ENCODE measurements at regions not wholly inside any gene's neighbourhood (a gene's known extent, or its start where the extent isn't known, plus 50 kb on each side); places are given as distances from the start of the nearest gene placed in this dataset.

GRCh38 chr9:101957705-101958104 lies 219.3 kb upstream of the GRIN3A start:
- Histone ChIP-seq H3K4me2 (ENCODE audit: extremely low read depth, insufficient read depth, low read length) (no peak overlapping the region), H3K36me3 (ENCODE audit: control insufficient read depth, insufficient read depth, low read length) (no peaks in the 10 kb centered on the region), H3K9ac (ENCODE audit: insufficient read depth, low read length) (no peak overlapping the region), H3K9me3 (ENCODE audit: control insufficient read depth, insufficient read depth, low read depth, low read length) (no peaks in the 10 kb centered on the region), H3K4me3 (replicated peaks in 1 of 4; ENCODE audit: control extremely low read depth in 1 of 4, insufficient read depth in 1 of 4, low read depth in 3 of 4, low read length in 4 of 4) (no peak overlapping the region), H4K20me1 (ENCODE audit: control insufficient read depth, extremely low read depth, insufficient read depth, low read length) (no peaks in the 10 kb centered on the region), H3K4me1 (ENCODE audit: control insufficient read depth, extremely low read depth, insufficient read depth, low read length) (no peaks in the 10 kb centered on the region), H3K79me2 (ENCODE audit: control insufficient read depth, insufficient read depth, low read length) (no peaks in the 10 kb centered on the region), H3K27ac (ENCODE audit: insufficient read depth, low read length) (no peak overlapping the region), H3K27me3 (ENCODE audit: control insufficient read depth, insufficient read depth, low read length) (no peaks in the 10 kb centered on the region), H2AFZ (ENCODE audit: low read length) (no peak overlapping the region)
- DNase-seq (ENCODE audit: low read depth in 2 of 2) = no peak
- TF ChIP-seq EZH2 (IDR thresholded peaks at IDR 0.05; ENCODE audit: low read length, missing control alignments) = no peak
- TF ChIP-seq, protein P1, sequence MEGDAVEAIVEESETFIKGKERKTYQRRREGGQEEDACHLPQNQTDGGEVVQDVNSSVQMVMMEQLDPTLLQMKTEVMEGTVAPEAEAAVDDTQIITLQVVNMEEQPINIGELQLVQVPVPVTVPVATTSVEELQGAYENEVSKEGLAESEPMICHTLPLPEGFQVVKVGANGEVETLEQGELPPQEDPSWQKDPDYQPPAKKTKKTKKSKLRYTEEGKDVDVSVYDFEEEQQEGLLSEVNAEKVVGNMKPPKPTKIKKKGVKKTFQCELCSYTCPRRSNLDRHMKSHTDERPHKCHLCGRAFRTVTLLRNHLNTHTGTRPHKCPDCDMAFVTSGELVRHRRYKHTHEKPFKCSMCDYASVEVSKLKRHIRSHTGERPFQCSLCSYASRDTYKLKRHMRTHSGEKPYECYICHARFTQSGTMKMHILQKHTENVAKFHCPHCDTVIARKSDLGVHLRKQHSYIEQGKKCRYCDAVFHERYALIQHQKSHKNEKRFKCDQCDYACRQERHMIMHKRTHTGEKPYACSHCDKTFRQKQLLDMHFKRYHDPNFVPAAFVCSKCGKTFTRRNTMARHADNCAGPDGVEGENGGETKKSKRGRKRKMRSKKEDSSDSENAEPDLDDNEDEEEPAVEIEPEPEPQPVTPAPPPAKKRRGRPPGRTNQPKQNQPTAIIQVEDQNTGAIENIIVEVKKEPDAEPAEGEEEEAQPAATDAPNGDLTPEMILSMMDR (conservative IDR thresholded peaks at IDR 0.05 in 1 of 2, IDR thresholded peaks at IDR 0.05 in 1 of 2; ENCODE audit: low read depth in 1 of 2, low read length in 2 of 2) = no peak

DNA sequence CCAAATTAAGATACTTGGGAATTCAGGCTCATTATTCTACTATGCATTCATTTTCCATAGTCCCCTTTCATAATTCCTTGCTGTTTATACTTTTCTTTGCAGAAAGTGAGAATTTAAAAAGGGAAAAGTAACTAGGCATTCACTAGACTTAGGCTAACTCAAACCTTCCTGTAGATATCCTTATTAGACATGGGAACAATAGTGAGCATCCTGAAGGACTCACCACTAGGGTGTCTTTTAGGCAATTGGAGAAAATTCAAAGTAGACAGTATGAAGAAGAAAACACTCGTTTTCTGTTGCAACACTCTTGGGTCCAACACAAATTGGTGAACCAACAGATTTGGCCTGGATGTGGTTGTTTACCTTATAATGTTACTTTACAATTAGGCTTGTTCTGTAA lies 213.2 kb upstream of the GRIN3A start:
- H3K36me3 ChIP-seq (ENCODE audit: control insufficient read depth, insufficient read depth, low read length) = no peaks in the 10 kb centered on the region
- H3K27ac ChIP-seq (ENCODE audit: insufficient read depth, low read length) = no peak overlapping the region
- H3K4me3 ChIP-seq (replicated peaks in 1 of 4; ENCODE audit: control extremely low read depth in 1 of 4, insufficient read depth in 1 of 4, low read depth in 3 of 4, low read length in 4 of 4) = no peak overlapping the region
- H3K4me1 ChIP-seq (ENCODE audit: control insufficient read depth, extremely low read depth, insufficient read depth, low read length) = no peaks in the 10 kb centered on the region
- DNase-seq (ENCODE audit: low read depth in 2 of 2) = no peak
- no peak overlapping the region for H3K4me2 ChIP-seq (ENCODE audit: extremely low read depth, insufficient read depth, low read length)
- H3K9ac ChIP-seq (ENCODE audit: insufficient read depth, low read length) = no peak overlapping the region
- TF ChIP-seq, protein P1 (conservative IDR thresholded peaks at IDR 0.05 in 1 of 2, IDR thresholded peaks at IDR 0.05 in 1 of 2; ENCODE audit: low read depth in 1 of 2, low read length in 2 of 2) = no peak
- no peaks in the 10 kb centered on the region for H3K27me3 ChIP-seq (ENCODE audit: control insufficient read depth, insufficient read depth, low read length)
- no peaks in the 10 kb centered on the region for H4K20me1 ChIP-seq (ENCODE audit: control insufficient read depth, extremely low read depth, insufficient read depth, low read length)
- H3K9me3 ChIP-seq (ENCODE audit: control insufficient read depth, insufficient read depth, low read depth, low read length) = no peaks in the 10 kb centered on the region
- H3K79me2 ChIP-seq (ENCODE audit: control insufficient read depth, insufficient read depth, low read length) = no peaks in the 10 kb centered on the region
- H2AFZ ChIP-seq (ENCODE audit: low read length) = no peak overlapping the region

DNA sequence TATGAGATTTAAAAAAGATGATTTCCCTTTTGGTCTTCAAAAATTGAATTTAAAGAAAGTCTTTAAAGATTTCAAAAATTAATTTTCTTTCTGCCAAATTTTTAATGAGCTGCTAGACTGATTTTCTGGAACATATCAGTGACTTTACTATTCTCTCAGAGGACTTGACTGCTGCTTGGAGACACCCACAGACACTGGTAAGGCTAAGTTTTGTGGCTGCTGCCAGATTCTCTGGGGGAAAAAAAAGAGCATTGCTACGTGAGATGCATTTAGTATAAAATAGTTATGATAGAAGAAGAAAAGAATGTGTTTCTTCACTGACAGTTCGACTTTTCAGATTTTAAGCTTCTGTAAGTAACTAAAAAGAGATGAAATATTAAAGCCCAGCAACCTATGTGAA lies 193.3 kb upstream of the GRIN3A start:
- Histone ChIP-seq H3K36me3 (ENCODE audit: control insufficient read depth, insufficient read depth, low read length) (no peaks in the 10 kb centered on the region), H3K79me2 (ENCODE audit: control insufficient read depth, insufficient read depth, low read length) (no peaks in the 10 kb centered on the region), H3K9ac (ENCODE audit: insufficient read depth, low read length) (no peak overlapping the region), H4K20me1 (ENCODE audit: control insufficient read depth, extremely low read depth, insufficient read depth, low read length) (no peaks in the 10 kb centered on the region), H3K4me1 (ENCODE audit: control insufficient read depth, extremely low read depth, insufficient read depth, low read length) (no peaks in the 10 kb centered on the region), H3K4me2 (ENCODE audit: extremely low read depth, insufficient read depth, low read length) (no peak overlapping the region), H3K27ac (ENCODE audit: insufficient read depth, low read length) (no peak overlapping the region), H2AFZ (ENCODE audit: low read length) (no peak overlapping the region), H3K27me3 (ENCODE audit: control insufficient read depth, insufficient read depth, low read length) (no peaks in the 10 kb centered on the region), H3K4me3 (replicated peaks in 1 of 4; ENCODE audit: control extremely low read depth in 1 of 4, insufficient read depth in 1 of 4, low read depth in 3 of 4, low read length in 4 of 4) (no peak overlapping the region), H3K9me3 (ENCODE audit: control insufficient read depth, insufficient read depth, low read depth, low read length) (no peaks in the 10 kb centered on the region)
- TF ChIP-seq EZH2 (IDR thresholded peaks at IDR 0.05; ENCODE audit: low read length, missing control alignments) = no peak
- TF ChIP-seq, protein P1 (conservative IDR thresholded peaks at IDR 0.05 in 1 of 2, IDR thresholded peaks at IDR 0.05 in 1 of 2; ENCODE audit: low read depth in 1 of 2, low read length in 2 of 2) = no peak
- no peak for DNase-seq (ENCODE audit: low read depth in 2 of 2)

Measured in fibroblast of lung (primary cell).